Loucy (cell line): ENCODE measurements at regions not wholly inside any gene's neighbourhood (a gene's known extent, or its start where the extent isn't known, plus 50 kb on each side); places are given as distances from the start of the nearest gene placed in this dataset.
"Not testable (repeated sequence)": the region's sequence is repeated elsewhere in the genome, so short reads cannot be mapped to it uniquely, and the experiment has no call there.

Experiments used
- H2AFZ ChIP-seq: fragments of 200-600 bp; sonication (generic); 2 replicates; pipeline ENCODE4 v1.6.0; 2016; ENCODE audit warnings: antibody characterized with exemption, mild to moderate bottlenecking, low read length, moderate library complexity
- H3F3A ChIP-seq: fragments of 200-600 bp; 2 replicates; pipeline ENCODE4 v1.6.0; 2016; ENCODE audit warnings: antibody characterized with exemption, low read depth, mild to moderate bottlenecking
- H3K27me3 ChIP-seq: fragments of 200-600 bp; sonication (generic); 2 replicates; pipeline ENCODE4 v1.6.1; 2014; ENCODE audit warnings: low read length, mild to moderate bottlenecking; ENCODE audit not compliant: insufficient read depth, poor library complexity, severe bottlenecking
- H3K36me3 ChIP-seq: fragments of 200-600 bp; sonication (generic); 2 replicates; pipeline ENCODE4 v1.6.1; 2016; ENCODE audit warnings: low read length; ENCODE audit not compliant: insufficient read depth
- H3K4me1 ChIP-seq: fragments of 200-600 bp; sonication (generic); 2 replicates; pipeline ENCODE4 v1.5.1; 2014; ENCODE audit warnings: low read length, mild to moderate bottlenecking; ENCODE audit not compliant: insufficient read depth, poor library complexity, severe bottlenecking
- H3K4me2 ChIP-seq: fragments of 200-600 bp; sonication (generic); 2 replicates; pipeline ENCODE4 v1.6.0; 2014; ENCODE audit warnings: antibody characterized with exemption, low read length, low read depth, mild to moderate bottlenecking; ENCODE audit not compliant: poor library complexity, severe bottlenecking
- H3K4me3 ChIP-seq: fragments of 200-600 bp; sonication (generic); 2 replicates; pipeline ENCODE4 v1.5.1; 2014; ENCODE audit warnings: low read length, mild to moderate bottlenecking, mixed read lengths; ENCODE audit not compliant: poor library complexity, severe bottlenecking
- H3K79me2 ChIP-seq: fragments of 200-600 bp; sonication (generic); 2 replicates; pipeline ENCODE4 v1.6.1; 2014; ENCODE audit warnings: low read length; ENCODE audit not compliant: insufficient read depth
- H3K9ac ChIP-seq: fragments of 200-600 bp; sonication (generic); 2 replicates; pipeline ENCODE4 v1.6.0; 2014; ENCODE audit warnings: mild to moderate bottlenecking, low read depth, low read length, moderate library complexity; ENCODE audit not compliant: poor library complexity, severe bottlenecking
- H3K9me2 ChIP-seq: fragments of 200-600 bp; sonication (generic); replicated peaks from 2 replicates; pipeline ENCODE4 v1.6.1; 2016; ENCODE audit warnings: low read depth, low read length, mixed read lengths
- H3K9me3 ChIP-seq: fragments of 200-600 bp; sonication (generic); 2 replicates; pipeline ENCODE4 v1.6.1; 2014; ENCODE audit warnings: mild to moderate bottlenecking, antibody characterized with exemption, low read length, low read depth; ENCODE audit not compliant: insufficient read depth
- H4K20me1 ChIP-seq: fragments of 200-600 bp; sonication (generic); 2 replicates; pipeline ENCODE4 v1.6.0; 2014; ENCODE audit warnings: antibody characterized with exemption, low read length, mild to moderate bottlenecking; ENCODE audit not compliant: insufficient read depth, poor library complexity, severe bottlenecking
- CTCF ChIP-seq: fragments of 200-600 bp; sonication (generic); conservative IDR thresholded peaks from 2 replicates; pipeline ENCODE4 v1.5.1; 2014; ENCODE audit warnings: mild to moderate bottlenecking, antibody characterized with exemption, low read length
- EZH2phosphoT487 ChIP-seq: fragments of 200-600 bp; IDR thresholded peaks from 2 replicates; pipeline ENCODE4 v1.6.1; 2018; ENCODE audit warnings: antibody characterized with exemption, mild to moderate bottlenecking, moderate library complexity, borderline replicate concordance

GRCh38 chr7:9507290-9507689 is 1073.9 kb downstream of the NXPH1 start:
- Histone ChIP-seq H3F3A (no peaks in the 10 kb centered on the region), H3K27me3 (no peaks in the 10 kb centered on the region), H3K9me3 (no peaks in the 10 kb centered on the region), H3K79me2 (no peaks in the 10 kb centered on the region), H4K20me1 (no peaks in the 10 kb centered on the region), H3K4me3 (no peak overlapping the region), H3K4me2 (no peak overlapping the region), H2AFZ (no peak overlapping the region), H3K9me2 (no peaks in the 10 kb centered on the region), H3K4me1 (no peaks in the 10 kb centered on the region), H3K9ac (no peak overlapping the region), H3K36me3 (no peaks in the 10 kb centered on the region)
- TF ChIP-seq EZH2phosphoT487: no peak
- TF ChIP-seq CTCF: no peak

- no peaks in the 10 kb centered on the region for H3K36me3 ChIP-seq
- H3K4me2 ChIP-seq: no peak overlapping the region
- H2AFZ ChIP-seq: no peak overlapping the region
- no peak overlapping the region for H3K4me3 ChIP-seq
- no peaks in the 10 kb centered on the region for H3K4me1 ChIP-seq
- no peaks in the 10 kb centered on the region for H3F3A ChIP-seq
- no peaks in the 10 kb centered on the region for H3K9me2 ChIP-seq
- no peaks in the 10 kb centered on the region for H3K9me3 ChIP-seq
- no peak for TF ChIP-seq CTCF
- TF ChIP-seq EZH2phosphoT487: no peak
- H3K79me2 ChIP-seq: no peaks in the 10 kb centered on the region
- H3K27me3 ChIP-seq: no peaks in the 10 kb centered on the region
- H4K20me1 ChIP-seq: no peaks in the 10 kb centered on the region
- no peak overlapping the region for H3K9ac ChIP-seq
Measured at GRCh38 chr7:9516662-9517061, 1083.3 kb downstream of the NXPH1 start.

GRCh38 chr7:9523579-9523978 is 1090.2 kb downstream of the NXPH1 start:
- H3K36me3 ChIP-seq: no peaks in the 10 kb centered on the region
- no peak overlapping the region for H3K9ac ChIP-seq
- H4K20me1 ChIP-seq: no peaks in the 10 kb centered on the region
- H3K27me3 ChIP-seq: no peaks in the 10 kb centered on the region
- no peaks in the 10 kb centered on the region for H3K9me2 ChIP-seq
- TF ChIP-seq CTCF: no peak
- TF ChIP-seq EZH2phosphoT487: no peak
- no peak overlapping the region for H2AFZ ChIP-seq
- no peaks in the 10 kb centered on the region for H3K4me1 ChIP-seq
- H3K79me2 ChIP-seq: no peaks in the 10 kb centered on the region
- no peak overlapping the region for H3K4me3 ChIP-seq
- H3K4me2 ChIP-seq: no peak overlapping the region
- no peaks in the 10 kb centered on the region for H3F3A ChIP-seq
- peaks cover 4% of the 10 kb centered on the region; the same call in 1 of the 2 replicates for H3K9me3 ChIP-seq

GRCh38 chr7:9552431-9552830 is 1119.0 kb downstream of the NXPH1 start:
- not testable (repeated sequence) for H3K27me3 ChIP-seq, H3K4me3 ChIP-seq, H3K4me2 ChIP-seq, H3K9ac ChIP-seq, H3K36me3 ChIP-seq, H3K9me2 ChIP-seq, H2AFZ ChIP-seq, H4K20me1 ChIP-seq, H3K9me3 ChIP-seq, H3K79me2 ChIP-seq, H3K4me1 ChIP-seq, H3F3A ChIP-seq
